Breast epithelium (tissue), 3 donors: ENCODE measurements at regions not wholly inside any gene's neighbourhood (a gene's known extent, or its start where the extent isn't known, plus 50 kb on each side); places are given as distances from the start of the nearest gene placed in this dataset.

Experiments
- POLR2A ChIP-seq: fragments of 450-650 bp; IDR thresholded peaks from one replicate; pipeline ENCODE4 v1.6.1; 2016; ENCODE audit warnings: antibody characterized with exemption, mild to moderate bottlenecking, moderate library complexity
- POLR2AphosphoS5 ChIP-seq, 3 donors: sonication (generic); formaldehyde crosslinking; IDR thresholded peaks; one replicate each; pipeline ENCODE4 v1.6.1; 2017; ENCODE audit warnings: antibody characterized with exemption in 3 of 3

- TF ChIP-seq POLR2A: no peak
- TF ChIP-seq POLR2AphosphoS5 (IDR thresholded peaks at IDR 0.05): no peak
These were observed 174.0 kb upstream of the GSE1 start for GRCh38 chr16:85438981-85439685.
